Stimulated activated CD4-positive, alpha-beta T cell treated with anti-CD3 and anti-CD28 coated beads, Interleukin-15, amount 100 ng/mL, for 24 hours (primary cell): ENCODE measurements at regions not wholly inside any gene's neighbourhood (a gene's known extent, or its start where the extent isn't known, plus 50 kb on each side); places are given as distances from the start of the nearest gene placed in this dataset.

Experiments used
- DNase-seq: peaks from one replicate; pipeline ENCODE4 v3.0.0-alpha.2; 2020

DNA sequence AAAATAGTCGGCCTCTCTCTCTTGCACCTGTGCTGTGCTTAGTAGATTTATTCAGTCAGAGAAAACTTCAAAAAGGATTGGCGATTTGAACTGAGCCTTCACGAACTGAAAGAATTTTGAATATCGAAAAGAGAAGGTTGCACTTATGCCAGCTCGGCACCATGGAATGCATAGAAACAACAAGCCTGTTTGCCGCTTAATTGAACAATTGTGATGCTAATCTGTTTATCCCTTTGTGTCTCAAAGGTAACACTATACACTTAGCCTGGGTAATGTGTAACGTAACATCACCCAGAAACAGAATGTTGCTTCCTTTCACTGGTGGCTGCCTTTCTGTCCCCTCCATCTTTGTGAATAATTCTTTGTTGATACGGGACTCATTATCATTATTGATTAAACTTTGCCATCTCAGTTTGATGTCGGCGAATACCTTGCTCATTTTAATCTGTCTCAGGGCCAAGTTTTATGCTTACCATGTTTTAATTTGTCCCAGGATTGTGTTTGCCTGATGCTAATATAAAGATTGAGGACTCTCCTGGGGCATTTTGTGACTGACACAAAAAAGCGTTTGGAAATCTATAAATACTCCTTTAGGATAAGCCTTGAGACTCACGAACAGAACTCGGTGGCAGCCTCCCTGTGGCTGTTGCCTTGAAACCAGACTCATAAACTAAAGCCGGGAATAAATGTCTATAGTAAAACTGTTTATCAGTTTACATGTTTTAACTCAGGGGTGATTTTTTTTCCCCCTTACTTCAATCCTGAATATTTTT lies 400.5 kb downstream of the RAPGEF2 start:
- DNase-seq, result no peak

DNA sequence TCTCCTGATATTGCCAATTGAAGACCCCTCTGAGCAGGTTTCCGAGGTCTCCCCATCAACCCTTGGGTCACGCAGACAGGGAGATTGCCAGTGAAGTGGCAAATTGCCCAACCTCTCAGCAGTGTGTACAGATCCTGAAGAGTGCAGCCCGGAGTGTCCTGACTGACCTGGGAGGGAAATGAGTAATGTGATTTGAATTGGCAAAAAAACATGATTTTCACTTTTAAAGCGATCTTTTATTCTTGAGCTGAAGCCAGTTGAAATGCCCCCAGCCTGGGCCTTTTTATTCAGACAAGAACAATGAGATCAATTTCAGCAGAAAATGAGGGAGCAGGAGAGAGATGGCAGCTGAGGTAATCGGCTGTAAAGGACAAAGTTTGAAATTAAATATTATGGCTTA lies 401.8 kb downstream of the RAPGEF2 start:
- DNase-seq, result no peak

GRCh38 chr4:159505266-159505975 lies 402.5 kb downstream of the RAPGEF2 start:
- no peak for DNase-seq

- DNase-seq, result no peak
Measured at GRCh38 chr4:159506801-159507517, 404.1 kb downstream of the RAPGEF2 start.

- DNase-seq, result no peak
Measured at GRCh38 chr4:159508917-159509500, 406.1 kb downstream of the RAPGEF2 start.

DNA sequence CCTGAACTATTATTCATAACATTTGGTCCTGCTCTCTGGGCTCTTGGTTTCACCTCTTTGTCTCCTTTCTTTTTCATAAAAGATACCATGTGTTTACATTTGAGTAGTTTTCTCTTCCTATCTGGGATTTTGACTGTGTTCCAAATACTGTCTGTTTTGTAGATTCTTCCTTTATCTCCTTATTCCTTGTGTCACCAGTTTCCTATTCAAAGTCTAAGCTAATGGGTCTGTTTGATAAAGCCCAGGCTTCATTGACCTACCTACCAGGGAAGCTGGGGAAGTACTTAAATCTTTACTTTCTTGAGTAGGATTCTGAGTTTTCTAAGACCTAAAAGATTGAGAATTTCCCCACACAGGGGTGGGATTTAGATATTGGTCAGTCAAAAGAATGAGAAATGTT lies 409.5 kb downstream of the RAPGEF2 start:
- DNase-seq, result no peak

GRCh38 chr4:159515314-159516025 lies 412.6 kb downstream of the RAPGEF2 start:
- no peak for DNase-seq

DNA sequence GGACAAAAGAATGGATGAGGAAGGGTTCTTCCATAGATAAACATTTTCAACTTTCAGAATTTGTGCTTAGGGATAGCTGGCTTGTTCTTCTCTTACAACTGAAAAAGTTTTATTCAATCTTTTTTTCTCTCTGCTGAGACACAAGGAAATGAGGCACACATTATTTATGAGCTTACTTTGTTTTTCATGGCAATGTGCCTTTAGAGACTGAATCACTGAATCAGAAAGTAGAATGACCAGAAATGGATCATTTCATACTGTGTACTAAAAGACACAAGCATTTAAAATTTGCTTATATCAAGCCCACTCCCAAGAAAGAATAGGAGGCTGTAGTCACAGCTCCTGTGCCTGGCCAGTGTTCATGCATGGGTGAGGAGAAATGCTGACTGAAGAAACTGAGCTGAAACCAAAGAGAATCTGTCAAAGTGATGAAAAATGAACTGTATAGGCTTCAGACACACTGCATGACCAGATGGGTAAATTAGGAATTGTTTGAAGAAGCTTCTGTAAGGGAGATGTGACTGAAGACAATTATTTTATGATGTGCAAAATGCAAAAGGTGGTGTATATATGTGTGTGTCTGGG lies 413.8 kb downstream of the RAPGEF2 start:
- DNase-seq, result no peak

DNA sequence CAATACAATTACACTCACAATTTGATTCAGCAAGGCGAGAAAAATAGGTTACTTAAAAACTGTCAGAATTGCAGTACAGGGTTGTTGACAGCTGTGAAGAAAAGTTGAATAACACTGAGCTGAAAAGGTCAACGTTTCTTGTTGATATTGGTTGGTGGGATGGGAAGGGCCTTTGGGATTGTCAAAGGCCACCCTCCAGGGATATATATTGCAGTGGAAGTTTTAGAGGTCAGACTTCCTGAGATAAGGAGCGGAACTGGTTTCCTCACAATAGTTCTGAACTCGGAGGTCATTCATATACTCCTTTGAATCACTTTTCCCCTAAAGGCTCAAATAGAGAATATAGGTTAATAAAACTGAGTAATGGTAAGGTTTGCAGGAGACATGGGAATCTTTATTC lies 417.2 kb downstream of the RAPGEF2 start:
- no peak for DNase-seq

- DNase-seq, result no peak
Measured at GRCh38 chr4:159526172-159526571, 423.3 kb downstream of the RAPGEF2 start.

DNA sequence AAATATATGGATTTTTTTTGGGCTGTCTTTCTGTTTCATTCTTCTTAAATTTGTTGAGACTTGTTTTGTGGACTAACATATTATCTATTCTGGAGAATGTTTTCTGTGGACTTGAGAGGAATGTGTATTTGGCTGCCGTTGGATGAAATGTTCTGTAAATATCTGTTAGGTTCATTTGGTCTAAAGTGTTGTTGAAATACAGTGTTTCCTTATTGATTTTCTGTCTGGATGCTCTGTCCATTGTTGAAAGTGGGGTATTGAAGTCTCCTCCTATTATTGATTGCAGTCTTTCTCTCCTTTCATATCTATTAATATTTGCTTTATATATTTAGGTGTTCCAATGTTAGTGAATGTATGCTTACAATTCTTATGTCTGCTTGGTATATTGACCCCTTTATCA lies 431.8 kb downstream of the RAPGEF2 start:
- no peak for DNase-seq

- no peak for DNase-seq
Measured at GRCh38 chr4:159538556-159538955, 435.7 kb downstream of the RAPGEF2 start.

GRCh38 chr4:159540038-159540437 lies 437.2 kb downstream of the RAPGEF2 start:
- DNase-seq, result no peak

GRCh38 chr4:159540501-159540900 lies 437.6 kb downstream of the RAPGEF2 start:
- DNase-seq, result no peak

DNA sequence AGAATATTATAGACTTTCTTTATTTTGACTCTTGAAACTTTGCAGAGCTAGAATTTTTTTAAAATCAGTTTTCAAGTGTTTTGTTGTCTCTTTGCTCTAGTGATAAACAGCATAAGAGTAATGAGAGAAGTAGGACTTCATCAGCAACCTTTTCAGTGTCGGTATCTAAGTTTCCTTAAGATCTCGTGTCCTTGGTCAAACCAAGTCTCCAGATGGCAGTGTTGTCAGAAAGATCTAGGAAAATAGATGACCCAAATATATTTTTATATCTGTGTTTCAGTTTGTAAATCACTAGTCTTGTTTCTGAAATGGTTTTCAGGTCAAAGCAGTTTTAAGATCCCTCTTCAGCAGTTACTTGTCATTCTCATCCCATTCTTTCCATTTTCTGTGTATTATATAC lies 438.3 kb downstream of the RAPGEF2 start:
- no peak for DNase-seq

DNA sequence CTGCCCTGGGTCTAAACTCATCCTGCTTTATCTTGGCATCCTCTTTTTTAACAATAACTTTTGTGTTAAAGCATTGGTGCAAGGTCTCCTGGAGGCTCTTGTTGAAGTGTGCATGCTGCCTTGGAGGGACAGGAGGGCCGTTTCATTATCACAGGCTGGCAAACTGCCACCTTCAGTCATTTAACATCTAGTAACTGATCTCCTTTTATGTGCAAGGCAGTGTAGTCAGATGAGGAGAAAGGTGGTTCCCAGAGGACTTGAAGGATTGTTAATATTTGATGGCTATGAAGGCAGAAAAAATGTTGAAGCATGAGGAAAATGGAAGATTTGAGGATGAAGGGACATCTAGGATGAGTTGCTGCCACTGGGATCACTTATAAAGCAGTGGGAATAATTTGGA lies 439.4 kb downstream of the RAPGEF2 start:
- DNase-seq, result no peak

- DNase-seq, result no peak
Measured at GRCh38 chr4:159543831-159544230, 441.0 kb downstream of the RAPGEF2 start.

- DNase-seq, result no peak
Measured at GRCh38 chr4:159545556-159545955, 442.7 kb downstream of the RAPGEF2 start.

- no peak for DNase-seq
Measured at GRCh38 chr4:159547645-159548308, 444.9 kb downstream of the RAPGEF2 start.

DNA sequence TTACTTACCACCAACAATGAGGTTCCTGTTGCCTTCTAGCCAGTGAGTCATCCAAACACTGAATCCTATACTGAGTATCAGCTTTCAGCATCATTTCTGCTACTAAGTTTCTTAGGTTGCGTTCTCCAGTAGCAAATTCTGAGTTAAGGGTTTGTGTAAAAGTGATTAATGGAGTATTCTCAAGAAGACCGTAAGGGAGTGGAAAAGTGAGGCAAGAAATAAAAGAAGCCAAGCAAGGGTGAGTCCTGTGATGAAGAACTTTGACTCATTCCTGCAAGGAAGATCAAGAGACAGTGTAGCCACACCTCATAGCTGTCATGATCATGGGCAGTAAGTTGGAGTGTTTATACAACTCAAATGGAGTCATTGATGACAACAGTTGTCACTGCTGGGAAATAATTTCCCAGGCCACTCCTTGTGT lies 446.2 kb downstream of the RAPGEF2 start:
- DNase-seq, result no peak

- no peak for DNase-seq
Measured at GRCh38 chr4:159551281-159551680, 448.4 kb downstream of the RAPGEF2 start.
